Caco-2 (cell line): ENCODE measurements at regions not wholly inside any gene's neighbourhood (a gene's known extent, or its start where the extent isn't known, plus 50 kb on each side); places are given as distances from the start of the nearest gene placed in this dataset.
"Not testable (repeated sequence)": the region's sequence is repeated elsewhere in the genome, so short reads cannot be mapped to it uniquely, and the experiment has no call there.

Experiments used
- BruUV-seq: library from RNA; stranded (reverse); fragments of 400-500 nt; replicated peaks from 2 replicates; lab custom pipeline; 2021; lab: Mats Ljungman, UMichigan
- CTCF ChIA-PET: fragments of 300-600 bp; sonication (Branson Sonifier 250); formaldehyde crosslinking; loops from one replicate; lab custom pipeline; 2022; ENCODE audit warnings: antibody characterized with exemption; lab: Charles Lee
- POLR2A ChIA-PET: fragments of 300-600 bp; sonication (Branson Sonifier 250); formaldehyde crosslinking; loops from one replicate; lab custom pipeline; 2022; ENCODE audit warnings: antibody characterized with exemption; lab: Charles Lee
- DNase-seq, 2 experiments: peaks; one replicate each; pipeline versions ENCODE4 v3.0.0 to v3.0.0-alpha.2; 2020 to 2022
- H3K27me3 ChIP-seq: replicated peaks from 2 replicates; pipeline ENCODE4 v1.6.0; 2011; ENCODE audit warnings: low read length; ENCODE audit not compliant: control insufficient read depth, insufficient read depth
- H3K36me3 ChIP-seq: 2 replicates; pipeline ENCODE4 v1.5.1; 2011; ENCODE audit warnings: low read length; ENCODE audit not compliant: control insufficient read depth, insufficient read depth
- H3K4me1 ChIP-seq: fragments of 250-450 bp; sonication (Bioruptor Pico); 2 replicates; pipeline ENCODE4 v1.5.1; 2020; ENCODE audit warnings: mild to moderate bottlenecking
- H3K4me3 ChIP-seq: 2 replicates; pipeline ENCODE4 v1.5.1; 2011; ENCODE audit warnings: low read depth, mild to moderate bottlenecking, control low read depth, low read length
- H3K9me3 ChIP-seq: fragments of 250-450 bp; sonication (Bioruptor Pico); 2 replicates; pipeline ENCODE4 v1.5.1; 2020; ENCODE audit warnings: mild to moderate bottlenecking, moderate library complexity
- H3K27ac Mint-ChIP-seq: one replicate; pipeline ENCODE4 v1.8.0; 2022; ENCODE audit warnings: mixed read lengths; ENCODE audit not compliant: unreplicated experiment
- H3K27me3 Mint-ChIP-seq: one replicate; pipeline ENCODE4 v1.8.0; 2022; ENCODE audit warnings: mixed read lengths; ENCODE audit not compliant: insufficient read depth, unreplicated experiment
- H3K36me3 Mint-ChIP-seq: one replicate; pipeline ENCODE4 v1.8.0; 2022; ENCODE audit warnings: mild to moderate bottlenecking, mixed read lengths; ENCODE audit not compliant: insufficient read depth, unreplicated experiment
- H3K4me1 Mint-ChIP-seq: one replicate; pipeline ENCODE4 v1.8.0; 2022; ENCODE audit warnings: low read depth, mixed read lengths; ENCODE audit not compliant: unreplicated experiment
- H3K4me3 Mint-ChIP-seq: one replicate; pipeline ENCODE4 v1.8.0; 2022; ENCODE audit warnings: mild to moderate bottlenecking, moderate library complexity, mixed read lengths; ENCODE audit not compliant: unreplicated experiment
- H3K9me3 Mint-ChIP-seq: one replicate; pipeline ENCODE4 v1.8.0; 2022; ENCODE audit warnings: mixed read lengths; ENCODE audit not compliant: unreplicated experiment
- intact Hi-C: fragments of 100-400 bp; cut with micrococcal nuclease; formaldehyde crosslinking; loops from one replicate; pipeline ENCODE4 v1.10.0; 2022; ENCODE audit not compliant: unreplicated experiment
- TF ChIP-seq, protein P1 (sequence below), 2 experiments: fragments of 200-600 bp in 1 of 2; IDR thresholded peaks; 1 replicate in 1 of 2; 2 replicates in 1 of 2; pipeline versions ENCODE4 v1.5.1 to v1.8.0; 2011 to 2022; ENCODE audit warnings: antibody characterized with exemption in 1 of 2, control low read depth in 1 of 2, inconsistent platforms in 1 of 2, low read depth in 1 of 2, low read length in 1 of 2, mild to moderate bottlenecking in 1 of 2, moderate library complexity in 1 of 2; ENCODE audit not compliant: insufficient read depth in 1 of 2, severe bottlenecking in 1 of 2, unreplicated experiment in 1 of 2

DNA sequence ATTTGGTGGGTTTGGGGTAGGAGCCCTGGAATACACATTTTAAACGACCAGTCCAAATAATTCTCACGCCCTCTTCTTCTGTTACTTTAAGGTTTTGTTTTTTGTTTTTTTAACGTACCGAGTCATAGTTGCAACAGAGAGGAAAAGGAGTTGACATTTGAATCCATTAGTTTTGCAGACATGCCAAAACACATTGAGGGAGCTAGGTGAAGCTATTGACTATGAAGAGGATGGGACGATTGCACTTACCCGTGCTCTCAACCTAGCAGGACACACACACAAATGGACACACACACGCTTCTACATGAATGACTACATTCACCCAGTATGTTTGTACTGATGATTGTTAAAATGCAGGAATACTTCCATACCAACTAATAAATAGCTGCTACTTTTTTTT lies 54.3 kb upstream of the CIT start:
- H3K9me3 Mint-ChIP-seq, result no peaks in the 10 kb centered on the region
- Histone ChIP-seq H3K27me3 (no peaks in the 10 kb centered on the region), H3K4me3 (no peak overlapping the region), H3K9me3 (no peaks in the 10 kb centered on the region), H3K4me1 (no peaks in the 10 kb centered on the region), H3K36me3 (no peaks in the 10 kb centered on the region)
- no TSS peak for BruUV-seq
- no peaks in the 10 kb centered on the region for H3K27me3 Mint-ChIP-seq
- POLR2A ChIA-PET, result no interaction called here
- intact Hi-C loops, result no loop called here
- CTCF ChIA-PET, result interaction anchor here (0.6 to 1.1 kb wide), 3 partner anchors 65 to 156 kb away, joined by 3 read pairs; no protein-coding TSS in a partner anchor
- no peak for DNase-seq
- H3K4me3 Mint-ChIP-seq, result no peak overlapping the region
- TF ChIP-seq, protein P1, sequence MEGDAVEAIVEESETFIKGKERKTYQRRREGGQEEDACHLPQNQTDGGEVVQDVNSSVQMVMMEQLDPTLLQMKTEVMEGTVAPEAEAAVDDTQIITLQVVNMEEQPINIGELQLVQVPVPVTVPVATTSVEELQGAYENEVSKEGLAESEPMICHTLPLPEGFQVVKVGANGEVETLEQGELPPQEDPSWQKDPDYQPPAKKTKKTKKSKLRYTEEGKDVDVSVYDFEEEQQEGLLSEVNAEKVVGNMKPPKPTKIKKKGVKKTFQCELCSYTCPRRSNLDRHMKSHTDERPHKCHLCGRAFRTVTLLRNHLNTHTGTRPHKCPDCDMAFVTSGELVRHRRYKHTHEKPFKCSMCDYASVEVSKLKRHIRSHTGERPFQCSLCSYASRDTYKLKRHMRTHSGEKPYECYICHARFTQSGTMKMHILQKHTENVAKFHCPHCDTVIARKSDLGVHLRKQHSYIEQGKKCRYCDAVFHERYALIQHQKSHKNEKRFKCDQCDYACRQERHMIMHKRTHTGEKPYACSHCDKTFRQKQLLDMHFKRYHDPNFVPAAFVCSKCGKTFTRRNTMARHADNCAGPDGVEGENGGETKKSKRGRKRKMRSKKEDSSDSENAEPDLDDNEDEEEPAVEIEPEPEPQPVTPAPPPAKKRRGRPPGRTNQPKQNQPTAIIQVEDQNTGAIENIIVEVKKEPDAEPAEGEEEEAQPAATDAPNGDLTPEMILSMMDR (IDR thresholded peaks at IDR 0.05; ENCODE audit: insufficient read depth in 1 of 2, low read depth in 1 of 2, low read length in 1 of 2, severe bottlenecking in 1 of 2, unreplicated experiment in 1 of 2), result no peak
- no peaks in the 10 kb centered on the region for H3K4me1 Mint-ChIP-seq
- H3K27ac Mint-ChIP-seq, result no peak overlapping the region
- H3K36me3 Mint-ChIP-seq, result no peaks in the 10 kb centered on the region

DNA sequence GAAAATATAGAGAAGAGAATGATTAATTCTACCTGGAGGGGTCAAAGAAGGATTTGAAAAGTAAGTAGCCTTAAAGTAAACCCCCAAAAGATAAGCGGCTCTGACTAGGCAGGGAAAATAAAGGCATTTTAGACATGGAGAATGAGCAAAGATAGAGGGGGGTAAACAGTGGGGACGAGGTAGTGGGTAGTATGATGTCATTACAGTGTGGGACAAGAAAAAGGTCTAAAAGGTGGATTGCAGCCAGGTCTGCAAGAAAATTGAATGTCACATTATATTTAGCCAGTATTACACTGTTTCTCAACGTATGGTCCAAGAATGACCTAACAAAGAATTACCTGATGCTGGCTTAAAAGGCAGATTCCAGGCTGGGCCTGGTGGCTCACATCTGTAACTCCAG lies 55.8 kb upstream of the CIT start:
- Mint-ChIP-seq H3K36me3 (no peaks in the 10 kb centered on the region), H3K4me3 (no peak overlapping the region), H3K27ac (no peak overlapping the region), H3K27me3 (peaks cover 4% of the 10 kb centered on the region), H3K9me3 (no peaks in the 10 kb centered on the region), H3K4me1 (no peaks in the 10 kb centered on the region)
- no peak for DNase-seq
- H3K4me1 ChIP-seq, result no peaks in the 10 kb centered on the region
- POLR2A ChIA-PET, result no interaction called here
- no peaks in the 10 kb centered on the region for H3K36me3 ChIP-seq
- no TSS peak for BruUV-seq
- no peaks in the 10 kb centered on the region for H3K27me3 ChIP-seq
- TF ChIP-seq, protein P1 (IDR thresholded peaks at IDR 0.05; ENCODE audit: insufficient read depth in 1 of 2, low read depth in 1 of 2, low read length in 1 of 2, severe bottlenecking in 1 of 2, unreplicated experiment in 1 of 2), result no peak
- CTCF ChIA-PET, result no interaction called here
- no peak overlapping the region for H3K4me3 ChIP-seq
- intact Hi-C loops, result no loop called here
- no peaks in the 10 kb centered on the region for H3K9me3 ChIP-seq

DNA sequence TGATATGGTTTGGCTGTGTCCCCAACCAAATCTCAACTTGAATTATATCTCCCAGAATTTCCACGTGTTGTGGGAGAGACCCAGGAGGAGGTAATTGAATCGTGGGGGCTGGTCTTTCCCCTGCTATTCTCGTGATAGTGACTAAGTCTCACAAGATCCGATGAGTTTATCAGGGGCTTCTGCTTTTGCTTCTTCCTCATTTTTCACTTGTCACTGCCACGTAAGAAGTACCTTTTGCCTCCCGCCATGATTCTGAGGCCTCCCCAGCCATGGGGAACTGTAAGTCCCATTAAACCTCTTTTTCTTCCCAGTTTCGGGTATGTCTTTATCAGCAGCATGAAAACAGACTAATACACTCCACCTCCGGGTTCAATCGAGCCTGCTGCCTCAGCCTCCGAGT lies 54.3 kb upstream of the BICDL1 start:
- POLR2A ChIA-PET, result interaction anchor here (0.5 kb wide), 1 partner anchor 38 kb away, joined by 3 read pairs; no protein-coding TSS in a partner anchor
- CTCF ChIA-PET, H3K4me3 Mint-ChIP-seq, H3K36me3 ChIP-seq, DNase-seq, H3K27me3 ChIP-seq, H3K4me1 ChIP-seq, H3K9me3 ChIP-seq, H3K36me3 Mint-ChIP-seq, H3K27ac Mint-ChIP-seq, intact Hi-C loops, H3K9me3 Mint-ChIP-seq, BruUV-seq, H3K4me3 ChIP-seq, H3K4me1 Mint-ChIP-seq, H3K27me3 Mint-ChIP-seq: not testable (repeated sequence)
